GM12864 (cell line): ENCODE measurements at regions not wholly inside any gene's neighbourhood (a gene's known extent, or its start where the extent isn't known, plus 50 kb on each side); places are given as distances from the start of the nearest gene placed in this dataset.

Source experiments
- DNase-seq: peaks from one replicate; pipeline ENCODE4 v3.0.0-alpha.2; 2011; ENCODE audit warnings: low read depth
- H3K4me3 ChIP-seq: 2 replicates; pipeline ENCODE4 v1.5.1; 2011; ENCODE audit warnings: mild to moderate bottlenecking, low read depth, low read length, control low read depth
- CTCF ChIP-seq: IDR thresholded peaks from 2 replicates; pipeline ENCODE4 v1.5.1; 2011; ENCODE audit warnings: low read depth, mild to moderate bottlenecking, moderate library complexity, low read length, control low read depth, inconsistent platforms; ENCODE audit errors: missing control alignments

GRCh38 chr10:130985158-130985753, 326.3 kb downstream of the TCERG1L start:
- no peak for DNase-seq
- no peak overlapping the region for H3K4me3 ChIP-seq
- no peak for TF ChIP-seq CTCF

- no peak for TF ChIP-seq CTCF
- H3K4me3 ChIP-seq = no peak overlapping the region
- no peak for DNase-seq
Measured at GRCh38 chr10:130986846-130987245, 324.7 kb downstream of the TCERG1L start.

GRCh38 chr10:130987401-130987800, 324.1 kb downstream of the TCERG1L start:
- DNase-seq = no peak
- H3K4me3 ChIP-seq = no peak overlapping the region
- TF ChIP-seq CTCF = no peak

- no peak overlapping the region for H3K4me3 ChIP-seq
- no peak for TF ChIP-seq CTCF
Measured at GRCh38 chr10:130989670-130990232, 321.8 kb downstream of the TCERG1L start.

GRCh38 chr10:130990486-130990885, 321.0 kb downstream of the TCERG1L start:
- DNase-seq = no peak
- no peak overlapping the region for H3K4me3 ChIP-seq
- no peak for TF ChIP-seq CTCF

More at GRCh38 chr10:130989670-130990232, 321.8 kb downstream of the TCERG1L start:
- DNase-seq = no peak

GRCh38 chr10:130992802-130993523, 318.6 kb downstream of the TCERG1L start:
- no peak overlapping the region for H3K4me3 ChIP-seq
- no peak for DNase-seq
- no peak for TF ChIP-seq CTCF
